PC-3 (cell line): ENCODE measurements at regions not wholly inside any gene's neighbourhood (a gene's known extent, or its start where the extent isn't known, plus 50 kb on each side); places are given as distances from the start of the nearest gene placed in this dataset.

Source experiments
- EZH2 ChIP-seq: fragments of 300-600 bp; sonication (generic); IDR thresholded peaks from one replicate; pipeline ENCODE4 v1.6.1; 2017; ENCODE audit warnings: antibody characterized with exemption, mild to moderate bottlenecking, low read length; ENCODE audit not compliant: unreplicated experiment
- EZH2phosphoT487 ChIP-seq: fragments of 300-600 bp; sonication (generic); IDR thresholded peaks from 2 replicates; pipeline ENCODE4 v1.6.1; 2018; ENCODE audit warnings: mild to moderate bottlenecking, antibody characterized with exemption, low read length, borderline replicate concordance
- TF ChIP-seq, protein P1 (sequence below): fragments of 300-600 bp; sonication (generic); conservative IDR thresholded peaks from 2 replicates; pipeline ENCODE4 v1.5.1; 2017; ENCODE audit warnings: antibody characterized with exemption, low read depth, mild to moderate bottlenecking, low read length

DNA sequence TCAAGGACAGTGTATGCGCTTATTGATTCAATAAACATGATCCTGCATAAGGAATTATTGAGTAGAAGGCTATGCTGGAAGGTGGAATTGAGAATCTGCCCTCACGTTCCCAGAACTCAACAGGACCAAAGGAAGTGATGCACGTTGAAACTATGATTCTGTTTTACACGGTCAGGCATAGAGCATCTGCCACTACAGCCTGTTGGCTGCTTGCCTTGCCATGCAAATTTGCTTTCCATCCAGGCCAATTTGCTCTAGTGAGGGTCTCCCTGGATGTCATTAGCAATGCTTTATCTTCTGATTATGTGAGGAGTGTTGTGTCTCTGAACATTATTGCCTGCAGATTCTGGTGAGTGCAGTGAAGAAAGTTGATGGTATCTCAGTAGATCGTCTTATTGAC, 132.9 kb downstream of the ADRA2A start:
- TF ChIP-seq, protein P1, sequence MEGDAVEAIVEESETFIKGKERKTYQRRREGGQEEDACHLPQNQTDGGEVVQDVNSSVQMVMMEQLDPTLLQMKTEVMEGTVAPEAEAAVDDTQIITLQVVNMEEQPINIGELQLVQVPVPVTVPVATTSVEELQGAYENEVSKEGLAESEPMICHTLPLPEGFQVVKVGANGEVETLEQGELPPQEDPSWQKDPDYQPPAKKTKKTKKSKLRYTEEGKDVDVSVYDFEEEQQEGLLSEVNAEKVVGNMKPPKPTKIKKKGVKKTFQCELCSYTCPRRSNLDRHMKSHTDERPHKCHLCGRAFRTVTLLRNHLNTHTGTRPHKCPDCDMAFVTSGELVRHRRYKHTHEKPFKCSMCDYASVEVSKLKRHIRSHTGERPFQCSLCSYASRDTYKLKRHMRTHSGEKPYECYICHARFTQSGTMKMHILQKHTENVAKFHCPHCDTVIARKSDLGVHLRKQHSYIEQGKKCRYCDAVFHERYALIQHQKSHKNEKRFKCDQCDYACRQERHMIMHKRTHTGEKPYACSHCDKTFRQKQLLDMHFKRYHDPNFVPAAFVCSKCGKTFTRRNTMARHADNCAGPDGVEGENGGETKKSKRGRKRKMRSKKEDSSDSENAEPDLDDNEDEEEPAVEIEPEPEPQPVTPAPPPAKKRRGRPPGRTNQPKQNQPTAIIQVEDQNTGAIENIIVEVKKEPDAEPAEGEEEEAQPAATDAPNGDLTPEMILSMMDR: no peak
- TF ChIP-seq EZH2 (no peak), EZH2phosphoT487 (no peak)
